Osteoblast (primary cell): ENCODE measurements at regions not wholly inside any gene's neighbourhood (a gene's known extent, or its start where the extent isn't known, plus 50 kb on each side); places are given as distances from the start of the nearest gene placed in this dataset.

Experiments
- DNase-seq: peaks from one replicate; pipeline ENCODE4 v3.0.0; 2011; ENCODE audit warnings: low spot score, mixed read lengths; ENCODE audit not compliant: insufficient read length; ENCODE audit errors: missing footprints
- H2AFZ ChIP-seq: 2 replicates; pipeline ENCODE4 v1.6.0; 2011; ENCODE audit warnings: mild to moderate bottlenecking, low read length
- H3K27ac ChIP-seq: 2 replicates; pipeline ENCODE4 v1.5.1; 2011; ENCODE audit warnings: mild to moderate bottlenecking, low read depth, low read length, moderate library complexity
- H3K27me3 ChIP-seq: 2 replicates; pipeline ENCODE4 v1.6.0; 2012; ENCODE audit warnings: mild to moderate bottlenecking, control low read depth, inconsistent platforms, low read length, moderate library complexity; ENCODE audit not compliant: insufficient read depth
- H3K36me3 ChIP-seq: 2 replicates; pipeline ENCODE4 v1.5.1; 2011; ENCODE audit warnings: mild to moderate bottlenecking, low read length, control low read depth, moderate library complexity; ENCODE audit not compliant: insufficient read depth
- H3K4me1 ChIP-seq: 2 replicates; pipeline ENCODE4 v1.5.1; 2011; ENCODE audit warnings: mild to moderate bottlenecking, low read length, control low read depth, moderate library complexity; ENCODE audit not compliant: insufficient read depth
- H3K4me2 ChIP-seq: 2 replicates; pipeline ENCODE4 v1.6.0; 2011; ENCODE audit warnings: mild to moderate bottlenecking, low read length; ENCODE audit not compliant: insufficient read depth
- H3K4me3 ChIP-seq: fragments of 200-600 bp; sonication (generic); 3 replicates; pipeline ENCODE4 v1.5.1; 2012; ENCODE audit warnings: mild to moderate bottlenecking, low read length, inconsistent platforms; ENCODE audit not compliant: insufficient read depth
- H3K79me2 ChIP-seq: 2 replicates; pipeline ENCODE4 v1.6.0; 2012; ENCODE audit warnings: mild to moderate bottlenecking, low read length, control low read depth, inconsistent platforms; ENCODE audit not compliant: insufficient read depth
- H3K9me3 ChIP-seq: 2 replicates; pipeline ENCODE4 v1.5.1; 2011; ENCODE audit warnings: low read depth, low read length, control low read depth
- H4K20me1 ChIP-seq: 2 replicates; pipeline ENCODE4 v1.6.0; 2012; ENCODE audit warnings: mild to moderate bottlenecking, low read length, control low read depth; ENCODE audit not compliant: insufficient read depth
- CTCF ChIP-seq: IDR thresholded peaks from 2 replicates; pipeline ENCODE4 v1.5.1; 2011; ENCODE audit warnings: mild to moderate bottlenecking, low read depth, low read length, moderate library complexity; ENCODE audit errors: extremely low read depth

- Histone ChIP-seq H3K4me1 (no peaks in the 10 kb centered on the region), H3K27ac (no peak overlapping the region), H3K36me3 (no peaks in the 10 kb centered on the region), H3K4me2 (no peak overlapping the region), H3K9me3 (peaks cover 2% of the 10 kb centered on the region), H3K27me3 (no peaks in the 10 kb centered on the region), H2AFZ (no peak overlapping the region), H3K79me2 (no peaks in the 10 kb centered on the region), H3K4me3 (no peak overlapping the region), H4K20me1 (no peaks in the 10 kb centered on the region)
- DNase-seq: no peak
- no peak for TF ChIP-seq CTCF
Measured at GRCh38 chr3:6091262-6091661, 769.7 kb upstream of the GRM7 start.

GRCh38 chr3:6095006-6095405 lies 765.9 kb upstream of the GRM7 start:
- no peaks in the 10 kb centered on the region for H3K27me3 ChIP-seq
- no peaks in the 10 kb centered on the region for H3K4me1 ChIP-seq
- H3K79me2 ChIP-seq: no peaks in the 10 kb centered on the region
- H3K27ac ChIP-seq: no peak overlapping the region
- H3K4me2 ChIP-seq: no peak overlapping the region
- no peak overlapping the region for H2AFZ ChIP-seq
- no peaks in the 10 kb centered on the region for H4K20me1 ChIP-seq
- no peak for TF ChIP-seq CTCF
- H3K9me3 ChIP-seq: peaks cover 2% of the 10 kb centered on the region
- no peaks in the 10 kb centered on the region for H3K36me3 ChIP-seq
- no peak for DNase-seq
- no peak overlapping the region for H3K4me3 ChIP-seq

- no peak overlapping the region for H3K4me2 ChIP-seq
- no peak for TF ChIP-seq CTCF
Measured at GRCh38 chr3:6097021-6097420, 763.9 kb upstream of the GRM7 start.

DNA sequence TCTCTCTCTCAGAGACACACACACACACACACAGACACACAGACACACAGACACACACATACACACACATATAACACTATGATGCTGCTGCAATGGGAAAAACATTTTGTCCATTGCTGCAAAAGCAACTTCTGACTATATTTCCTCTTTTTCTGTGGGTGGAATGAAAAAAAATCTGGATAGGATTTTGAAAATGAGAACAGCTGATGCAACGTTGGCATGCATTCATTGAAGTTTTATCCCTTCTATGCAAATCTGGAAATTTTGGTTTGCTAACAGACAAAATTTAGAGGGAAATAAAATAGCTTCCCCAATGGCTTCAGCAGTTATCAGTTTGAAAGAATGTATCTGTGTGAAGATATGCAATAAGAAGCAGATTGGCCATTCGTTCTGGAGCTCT lies 763.4 kb upstream of the GRM7 start:
- no peaks in the 10 kb centered on the region for H3K36me3 ChIP-seq

More at GRCh38 chr3:6097021-6097420, 763.9 kb upstream of the GRM7 start:
- no peak for DNase-seq
- H3K4me1 ChIP-seq: no peaks in the 10 kb centered on the region
- H3K36me3 ChIP-seq: no peaks in the 10 kb centered on the region
- no peaks in the 10 kb centered on the region for H3K79me2 ChIP-seq
- H3K4me3 ChIP-seq: no peak overlapping the region
- no peaks in the 10 kb centered on the region for H4K20me1 ChIP-seq
- peaks cover 2% of the 10 kb centered on the region for H3K9me3 ChIP-seq
- H3K27ac ChIP-seq: no peak overlapping the region
- H2AFZ ChIP-seq: no peak overlapping the region
- H3K27me3 ChIP-seq: no peaks in the 10 kb centered on the region

More for the DNA sequence above, 763.4 kb upstream of the GRM7 start:
- no peak for DNase-seq
- no peak for TF ChIP-seq CTCF
- Histone ChIP-seq H2AFZ (no peak overlapping the region), H3K79me2 (no peaks in the 10 kb centered on the region), H3K4me3 (no peak overlapping the region), H3K9me3 (peaks cover 2% of the 10 kb centered on the region), H3K4me1 (no peaks in the 10 kb centered on the region), H3K27me3 (no peaks in the 10 kb centered on the region), H3K27ac (no peak overlapping the region), H3K4me2 (no peak overlapping the region), H4K20me1 (no peaks in the 10 kb centered on the region)
